Activated gamma-delta T cell treated with anti-CD3 and anti-CD28 coated beads, Interleukin-2, amount 50 U/mL, for 16 hours (primary cell): ENCODE measurements at regions not wholly inside any gene's neighbourhood (a gene's known extent, or its start where the extent isn't known, plus 50 kb on each side); places are given as distances from the start of the nearest gene placed in this dataset.
"Not testable (repeated sequence)": the region's sequence is repeated elsewhere in the genome, so short reads cannot be mapped to it uniquely, and the experiment has no call there.

Source experiments
- DNase-seq: peaks from one replicate; pipeline ENCODE4 v3.0.0-alpha.2; 2020; ENCODE audit warnings: low read depth

DNA sequence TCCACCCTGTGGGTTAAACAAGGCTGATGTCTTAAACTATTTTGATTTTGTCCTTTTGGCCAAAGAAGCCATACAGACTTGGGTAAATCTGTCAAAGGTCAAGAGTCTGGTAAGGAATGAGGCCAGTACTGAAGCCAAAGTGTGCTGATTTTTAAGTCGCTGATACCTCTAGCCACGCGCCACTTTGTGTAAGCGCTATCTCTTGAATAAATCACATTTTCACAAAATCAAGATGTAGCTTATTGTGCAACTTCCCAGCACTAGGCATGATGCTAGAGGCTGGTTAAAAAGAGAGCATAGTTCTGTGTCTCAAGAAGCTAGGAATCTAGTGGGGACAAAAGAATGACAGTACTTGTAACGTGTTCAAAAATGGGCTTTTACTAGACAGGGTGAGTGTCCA, 510.6 kb upstream of the RAB6C start:
- no peak for DNase-seq

DNA sequence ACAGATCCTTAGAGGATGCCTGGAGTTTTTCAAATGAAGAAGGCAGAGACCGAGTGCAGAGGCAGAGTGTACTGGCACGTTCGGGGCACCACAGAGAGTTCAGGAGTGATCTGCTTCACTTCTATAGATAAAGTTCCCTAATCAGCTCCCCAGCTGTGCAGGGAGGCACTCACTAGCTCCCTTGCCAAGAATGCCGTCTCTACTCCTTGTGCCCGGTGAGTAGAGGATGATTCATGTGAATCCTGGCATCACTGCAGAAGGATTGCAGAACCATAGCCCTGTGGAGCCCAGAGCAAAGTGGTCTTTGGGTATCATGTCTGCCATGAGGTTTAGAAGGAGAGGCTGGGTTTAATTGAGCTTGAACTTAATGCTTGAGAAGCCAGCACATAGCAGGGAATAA, 510.1 kb upstream of the RAB6C start:
- no peak for DNase-seq

DNA sequence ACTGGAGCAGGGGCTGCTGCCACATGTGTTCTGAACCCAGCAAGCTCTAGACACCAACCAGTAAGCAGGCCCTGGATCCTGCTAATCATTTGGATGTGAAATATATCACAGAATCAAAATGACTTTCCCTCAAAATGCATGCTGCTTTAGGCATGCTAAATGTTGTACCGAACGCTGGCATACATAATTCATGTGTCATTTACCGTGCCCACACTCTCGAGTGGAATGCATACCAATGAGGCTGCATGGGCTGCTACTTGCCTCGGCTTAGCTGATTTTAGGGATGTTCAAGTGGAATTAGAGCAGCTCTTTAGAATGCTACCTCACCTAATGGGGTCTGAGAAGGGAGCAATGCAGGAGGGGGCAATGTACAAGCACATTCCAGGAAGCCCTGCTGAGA, 509.6 kb upstream of the RAB6C start:
- DNase-seq, result no peak

DNA sequence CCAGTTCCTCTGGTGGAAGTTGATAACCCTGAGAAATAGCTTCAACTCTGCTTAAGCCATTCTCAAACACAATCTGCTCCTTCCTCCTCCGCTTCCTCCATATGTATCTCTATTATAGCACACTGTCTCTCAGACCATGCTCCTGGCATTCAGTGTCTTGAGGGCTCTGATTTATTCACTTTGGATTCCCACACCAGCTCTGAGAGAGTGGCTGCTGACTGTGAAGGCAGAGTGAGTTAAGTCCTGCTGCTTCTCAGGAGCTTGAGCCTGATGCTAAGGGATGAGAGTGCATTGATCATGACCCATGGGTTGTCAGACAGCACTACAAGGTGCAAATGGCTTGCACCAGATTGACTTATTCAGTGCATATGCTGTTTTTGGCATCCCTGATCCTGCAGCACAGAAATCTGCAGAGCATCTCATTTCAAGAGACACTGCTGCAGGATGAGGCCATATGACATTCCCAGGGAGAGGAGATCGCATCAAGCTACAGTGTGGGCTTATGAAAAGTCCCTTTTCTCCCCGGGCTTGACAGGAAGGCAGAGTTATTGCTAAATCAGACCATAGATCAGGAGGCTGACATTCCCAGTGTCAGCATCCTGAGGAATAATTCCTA, 500.5 kb upstream of the RAB6C start:
- DNase-seq, result no peak

DNA sequence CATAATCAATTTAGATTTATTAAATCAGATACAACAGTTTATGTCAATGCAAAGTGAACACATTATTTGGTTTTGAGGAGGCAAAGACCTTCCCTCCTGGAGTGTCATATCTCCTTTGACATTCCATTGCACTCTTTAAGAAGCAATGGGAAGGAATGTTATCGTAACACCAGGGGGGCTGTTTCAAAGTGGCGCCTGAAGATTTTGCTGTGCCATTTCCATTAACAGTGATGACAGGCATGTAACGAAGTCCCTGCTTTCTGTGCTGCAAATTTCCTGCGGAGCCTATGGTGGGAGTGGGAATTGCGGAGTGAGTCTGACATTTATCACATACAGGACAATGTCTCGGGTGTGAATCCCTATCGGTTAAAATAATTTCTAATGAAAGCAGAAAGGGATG, 499.6 kb upstream of the RAB6C start:
- DNase-seq, result no peak

DNA sequence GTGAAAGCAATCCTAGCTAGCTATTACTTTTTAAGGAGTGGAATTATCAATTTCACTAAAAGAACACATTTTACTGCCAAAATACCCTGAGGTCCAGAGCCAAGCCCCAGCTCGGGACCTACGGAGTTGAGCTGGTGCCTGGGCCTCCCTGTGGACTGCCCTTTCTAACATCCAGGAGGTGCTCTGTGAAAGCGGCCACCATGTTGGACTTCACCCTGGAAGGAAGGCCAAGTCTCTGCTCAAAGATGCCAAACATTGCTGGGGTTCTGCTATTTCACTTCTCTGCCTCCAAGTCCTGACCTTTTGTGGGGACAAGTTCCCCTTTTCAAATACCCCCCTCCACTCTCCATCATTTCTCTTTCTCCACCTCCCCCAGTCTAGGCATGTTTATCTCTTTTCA, 498.7 kb upstream of the RAB6C start:
- DNase-seq, result no peak

DNA sequence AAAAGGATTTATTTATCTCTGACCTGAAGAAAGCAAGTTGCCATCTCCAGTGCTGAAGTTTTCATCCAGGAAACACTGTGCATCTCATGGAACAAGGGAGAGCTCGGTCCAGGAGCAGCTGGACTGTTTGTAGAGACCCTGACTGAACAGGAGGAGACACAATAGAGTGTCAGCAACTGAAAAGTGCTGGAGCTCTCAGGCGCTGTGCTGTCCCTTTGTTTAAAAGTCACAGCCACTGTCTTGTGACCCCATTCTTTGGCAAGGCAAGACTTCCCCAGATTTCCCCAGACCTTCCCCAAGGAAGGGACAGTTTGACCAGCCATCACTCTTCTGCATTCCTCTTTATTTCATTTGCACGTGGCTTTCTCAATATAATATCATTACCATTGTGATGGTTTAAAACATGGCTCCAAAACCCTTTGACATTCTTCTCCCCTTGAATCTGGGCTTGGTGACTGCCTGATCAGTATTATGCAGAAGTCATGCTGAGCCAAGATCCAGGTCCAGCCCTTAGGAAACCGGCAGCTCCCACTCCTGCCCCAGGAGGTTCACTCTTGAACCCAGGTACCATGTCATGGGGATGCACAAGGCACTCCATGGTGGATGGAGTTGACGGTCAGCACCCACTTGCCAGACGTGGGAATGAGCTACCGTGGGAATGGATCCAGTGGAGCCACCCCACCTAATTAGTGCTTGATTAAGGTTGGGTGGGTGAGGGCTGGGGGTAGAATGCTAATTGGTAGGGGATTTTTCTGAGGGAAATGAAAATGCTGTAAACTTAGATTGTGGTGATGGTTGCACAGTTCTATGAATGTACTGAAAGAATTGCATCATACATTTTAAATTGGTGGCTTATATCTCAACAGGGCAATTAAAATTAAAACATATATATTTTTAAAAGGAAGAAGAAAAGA, 497.9 kb upstream of the RAB6C start:
- DNase-seq, result no peak

DNA sequence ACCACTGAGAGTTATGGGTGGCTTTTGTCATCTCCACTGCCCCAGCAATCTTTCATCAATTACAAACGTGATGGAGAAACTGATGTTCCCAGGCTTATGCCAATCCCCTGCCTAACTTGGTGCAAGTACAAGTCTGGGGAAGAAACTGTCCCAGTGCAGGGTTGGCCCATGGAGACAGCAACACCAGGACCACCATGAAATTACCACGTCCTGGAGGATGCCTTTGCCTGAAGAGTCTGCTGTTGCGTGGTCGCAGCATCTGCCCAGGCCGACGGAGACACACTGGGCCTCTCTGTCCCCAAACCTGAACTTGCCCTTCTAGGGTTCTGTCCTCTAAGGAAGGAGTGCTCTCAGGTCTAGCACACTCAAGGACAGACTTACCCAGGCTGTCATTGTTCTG, 496.8 kb upstream of the RAB6C start:
- no peak for DNase-seq

DNA sequence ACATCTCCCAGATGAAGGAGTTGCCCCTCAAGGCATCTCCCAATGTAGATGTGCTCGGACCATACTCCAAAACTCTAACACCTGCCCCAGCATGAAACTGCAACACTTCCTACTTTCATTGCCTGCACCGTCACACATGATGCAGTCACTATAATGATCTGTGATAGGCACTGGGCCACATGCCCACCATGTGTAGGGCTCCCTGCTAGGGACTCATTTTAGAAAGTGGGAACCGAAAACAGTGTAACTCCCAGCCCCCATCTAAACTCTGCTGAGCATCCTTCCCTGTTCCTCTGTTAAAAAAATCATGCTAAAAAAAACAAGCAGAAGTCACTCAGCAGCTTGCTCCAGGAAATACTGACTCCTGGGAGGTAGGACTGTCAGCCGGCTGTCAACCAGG, 496.1 kb upstream of the RAB6C start:
- DNase-seq, result no peak

DNA sequence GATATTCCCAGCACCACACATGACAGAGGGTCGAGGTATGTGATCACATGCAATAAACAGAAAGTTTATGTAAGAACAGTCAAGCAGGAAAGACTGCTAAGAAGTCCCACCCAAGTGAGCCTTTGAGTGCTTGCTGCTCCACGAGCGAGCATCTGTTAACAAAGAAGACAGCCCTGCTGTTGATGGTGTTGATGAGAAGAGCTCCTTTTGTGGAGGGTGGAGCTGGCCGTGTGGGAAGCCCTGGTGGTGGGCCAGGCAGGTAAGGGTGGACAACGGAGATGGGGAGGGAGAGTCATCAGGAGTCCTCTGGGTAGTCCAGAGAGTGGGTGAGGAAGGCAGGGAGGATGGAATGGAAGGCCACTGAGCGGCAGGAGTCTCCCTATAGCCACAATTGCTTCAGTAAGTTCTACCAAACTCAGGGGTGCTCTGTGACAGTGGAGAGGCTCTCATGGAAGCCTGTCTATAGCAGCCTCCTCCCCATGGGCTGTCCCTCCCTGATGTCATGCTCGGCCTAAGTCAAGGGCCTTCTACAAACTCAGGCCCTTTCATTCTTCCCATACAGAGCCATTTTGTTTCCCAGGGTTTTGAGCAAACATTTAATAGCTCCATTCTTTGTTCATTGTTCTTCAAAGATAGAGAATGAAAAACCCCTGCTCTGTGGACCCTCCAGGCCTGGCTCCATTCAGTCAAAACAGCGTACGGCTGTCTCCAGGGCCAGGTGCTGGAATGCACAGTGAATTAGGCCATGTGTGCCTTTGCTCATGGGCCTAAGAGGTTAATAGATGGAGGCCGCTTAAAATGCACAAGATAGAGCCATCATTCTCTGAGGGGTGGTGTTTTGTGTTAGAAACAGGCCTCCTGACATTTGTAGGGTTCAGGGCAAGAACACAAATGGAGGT, 494.2 kb upstream of the RAB6C start:
- DNase-seq, result no peak

DNA sequence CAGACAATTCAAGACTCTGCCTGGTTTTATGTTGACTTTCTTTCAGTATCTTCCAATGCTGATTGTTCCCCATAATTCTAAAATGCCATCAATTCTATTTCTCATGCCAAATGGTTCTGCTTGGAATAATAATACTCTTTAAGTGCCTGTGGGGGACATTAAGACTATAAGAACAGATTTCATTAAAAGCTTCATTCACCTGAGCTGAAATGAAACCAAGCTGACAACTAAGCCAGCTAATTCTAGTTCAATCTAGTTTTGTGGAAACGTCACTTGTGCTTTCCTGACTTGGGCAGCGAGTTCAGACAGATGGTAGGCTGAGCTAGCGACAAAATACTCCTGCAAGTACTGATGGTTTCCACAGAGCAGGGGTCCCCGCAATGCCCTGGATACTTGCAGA, 491.1 kb upstream of the RAB6C start:
- DNase-seq, result no peak

DNA sequence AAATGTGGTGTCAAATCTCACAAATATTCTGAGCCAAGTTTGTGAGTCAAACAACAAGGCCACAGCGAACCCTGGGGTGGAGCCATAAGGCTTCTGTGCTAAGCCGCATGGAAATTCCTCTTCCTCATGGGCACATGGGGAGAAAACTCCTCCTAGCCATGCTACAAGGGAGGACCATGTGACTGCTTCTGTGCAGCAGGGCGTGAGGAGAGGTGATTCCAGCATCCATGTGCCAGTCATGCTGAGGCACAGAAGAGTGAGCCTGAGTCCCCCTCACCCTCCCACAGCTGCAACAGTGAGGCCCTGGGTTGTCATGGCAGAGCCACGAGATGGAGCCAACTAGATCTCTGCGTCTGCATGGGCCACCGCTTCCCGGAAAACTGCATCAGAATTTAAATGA, 488.8 kb upstream of the RAB6C start:
- no peak for DNase-seq

DNA sequence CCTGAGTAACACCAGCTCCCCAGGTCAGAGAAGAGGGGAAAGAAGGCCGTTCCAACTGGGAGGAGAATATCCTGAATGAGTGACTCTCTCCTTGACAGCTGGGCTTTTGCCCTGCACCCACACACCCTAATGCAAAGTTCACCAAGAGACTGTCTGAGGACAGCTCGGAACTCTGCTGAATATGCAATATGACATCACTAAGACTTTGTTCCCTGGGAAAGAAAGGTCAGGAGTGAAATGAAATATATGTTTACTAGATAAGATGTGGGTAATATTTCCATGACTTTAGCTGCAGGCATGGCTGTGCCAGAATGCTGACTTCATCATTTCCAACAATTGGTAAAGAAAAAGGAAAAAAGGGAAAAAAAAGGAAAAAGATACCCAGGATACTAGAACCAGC, 488.2 kb upstream of the RAB6C start:
- DNase-seq, result no peak

DNA sequence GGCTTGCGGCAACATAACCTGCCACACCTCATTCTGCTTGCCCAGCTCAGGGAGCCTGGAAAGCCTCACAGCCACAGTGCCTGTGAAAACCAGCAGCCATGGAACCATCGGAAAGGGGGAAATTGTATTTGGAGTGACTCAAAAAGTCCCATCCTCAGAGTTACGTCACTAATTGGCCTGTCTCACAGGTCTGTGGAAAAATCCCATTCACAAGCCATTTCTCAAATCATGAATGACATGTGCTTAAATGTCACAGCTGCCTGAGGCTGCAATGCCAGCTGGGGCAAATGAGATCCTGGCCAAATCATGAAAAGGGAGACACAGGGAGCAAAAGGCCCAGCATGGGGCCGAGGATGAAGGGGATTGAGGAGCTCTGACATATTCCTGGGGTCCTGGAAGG, 486.9 kb upstream of the RAB6C start:
- no peak for DNase-seq

DNA sequence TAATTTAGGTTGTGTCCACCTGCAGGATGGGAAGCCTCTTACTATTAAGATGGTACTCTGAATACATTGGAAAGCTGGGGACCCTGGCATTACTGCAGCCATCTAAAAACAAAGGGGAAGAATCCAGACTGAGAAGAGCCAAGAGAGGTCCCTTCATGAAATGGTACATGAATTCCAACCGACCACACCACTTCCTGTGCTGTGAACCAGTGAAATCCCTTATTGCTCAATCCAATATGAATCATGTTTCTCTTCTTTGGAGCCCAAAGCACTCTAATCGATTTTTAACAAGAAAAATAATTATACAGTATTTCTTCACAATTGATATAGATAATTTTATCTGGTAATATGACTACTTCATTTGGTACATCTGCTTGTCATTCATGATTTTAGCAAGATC, 479.7 kb upstream of the RAB6C start:
- no peak for DNase-seq

DNA sequence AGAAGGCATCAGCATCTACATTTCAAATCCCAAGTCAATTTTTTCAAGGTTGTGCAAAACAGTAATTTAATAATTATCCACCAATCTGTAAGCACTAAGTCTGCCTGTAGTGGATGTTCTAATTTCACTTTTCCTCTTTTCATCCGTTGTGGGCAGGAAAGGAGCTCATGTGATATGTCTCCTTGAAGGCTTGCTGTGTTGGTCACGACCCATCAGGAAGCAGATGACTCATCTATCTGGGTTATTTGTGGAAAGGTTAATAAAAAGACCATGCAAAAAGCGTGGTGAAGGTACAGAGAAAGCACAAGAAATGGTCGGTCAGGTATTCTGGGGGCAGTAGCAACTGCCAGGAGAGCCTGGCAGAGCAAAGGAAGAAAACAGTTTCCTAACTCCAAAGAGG, 476.7 kb upstream of the RAB6C start:
- no peak for DNase-seq

DNA sequence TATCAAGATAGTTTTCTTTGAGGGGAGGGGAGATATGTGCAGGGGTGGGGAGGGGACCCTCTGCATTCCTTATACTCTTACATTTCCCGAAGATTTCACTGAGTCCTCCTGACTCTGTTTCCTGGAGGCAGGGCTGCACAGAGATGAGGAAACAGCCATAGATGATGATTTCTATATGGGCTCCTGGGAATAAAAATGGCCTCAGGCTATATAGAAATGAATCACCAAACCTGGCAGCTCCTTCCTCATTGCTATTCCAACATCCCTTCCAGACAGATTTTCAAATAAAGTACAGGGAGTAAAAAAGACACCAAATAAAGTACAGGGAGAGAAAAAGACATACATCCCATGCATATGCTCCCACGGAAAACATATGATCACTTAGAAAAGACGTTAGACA, 474.8 kb upstream of the RAB6C start:
- no peak for DNase-seq

DNA sequence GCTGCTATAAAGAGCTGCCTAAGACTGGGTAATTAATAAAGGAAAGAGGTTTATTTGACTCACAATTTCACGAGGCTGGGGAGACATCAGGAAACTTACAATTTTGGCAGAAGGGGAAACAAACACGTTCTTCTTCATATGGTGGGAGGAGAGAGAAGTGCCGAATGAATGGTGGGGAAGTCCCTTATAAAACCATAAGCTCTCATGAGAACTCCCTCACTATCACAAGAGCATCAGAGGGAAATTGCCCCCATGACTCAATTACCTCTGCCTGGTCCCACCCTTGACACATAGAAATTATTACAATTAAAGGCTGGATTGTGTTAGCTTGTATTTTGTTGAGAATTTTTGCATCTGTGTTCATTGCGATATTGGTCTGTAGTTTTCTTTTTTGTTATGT, 460.5 kb upstream of the RAB6C start:
- no peak for DNase-seq

DNA sequence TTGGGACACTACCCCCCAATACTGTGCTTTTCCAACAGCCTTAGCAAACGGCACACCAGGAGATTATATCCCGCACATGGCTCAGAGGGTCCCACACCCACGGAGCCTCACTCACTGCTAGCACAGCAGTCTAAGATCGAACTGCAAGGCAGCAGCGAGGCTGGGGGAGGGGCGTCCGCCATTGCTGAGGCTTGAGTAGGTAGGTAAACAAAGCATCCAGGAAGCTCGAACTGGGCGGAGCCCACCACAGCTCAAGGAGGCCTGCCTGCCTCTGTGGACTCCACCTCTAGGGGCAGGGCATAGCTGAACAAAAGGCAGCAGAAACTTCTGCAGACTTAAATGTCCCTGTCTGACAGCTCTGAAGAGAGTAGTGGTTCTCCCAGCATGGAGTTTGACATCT, 447.3 kb upstream of the RAB6C start:
- DNase-seq, result not testable (repeated sequence)

DNA sequence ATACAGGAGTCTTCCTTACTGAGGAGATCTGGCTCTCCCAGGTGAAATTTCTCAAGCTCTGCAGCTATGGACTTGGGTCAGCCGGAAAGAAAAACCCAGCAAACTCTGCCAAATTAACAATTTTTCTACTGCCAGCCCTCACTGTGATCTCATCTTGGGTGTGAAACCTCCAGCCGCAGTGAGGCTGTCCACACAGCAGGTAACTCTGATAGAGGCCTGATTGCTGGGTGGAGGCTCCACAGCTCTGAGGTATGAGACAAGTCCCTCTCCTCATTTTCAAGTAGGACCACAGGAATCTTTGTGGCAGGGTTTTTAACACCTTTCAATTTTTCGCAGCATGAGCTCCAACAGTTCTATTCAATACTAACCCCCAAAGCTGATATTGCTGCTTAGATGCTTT, 430.6 kb upstream of the RAB6C start:
- no peak for DNase-seq

DNA sequence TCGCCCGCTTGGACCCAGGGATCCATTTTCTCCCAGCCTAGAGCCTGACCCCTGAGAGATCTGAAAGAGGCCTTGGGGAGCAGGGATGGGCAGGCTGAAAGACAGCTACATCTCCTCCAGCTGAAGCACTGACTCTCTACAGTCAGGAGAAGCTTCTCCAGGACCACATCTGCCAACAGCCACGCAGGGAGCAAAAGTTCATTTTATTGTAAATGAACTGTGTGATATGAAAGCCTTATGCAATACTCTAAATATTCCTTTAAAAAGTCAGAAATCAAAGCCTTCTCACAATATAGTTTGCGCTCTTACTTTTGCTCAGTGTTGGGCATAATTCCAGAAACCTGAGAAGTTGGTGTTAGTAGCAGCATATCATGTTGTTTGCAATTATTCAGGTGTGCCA, 428.9 kb upstream of the RAB6C start:
- no peak for DNase-seq

DNA sequence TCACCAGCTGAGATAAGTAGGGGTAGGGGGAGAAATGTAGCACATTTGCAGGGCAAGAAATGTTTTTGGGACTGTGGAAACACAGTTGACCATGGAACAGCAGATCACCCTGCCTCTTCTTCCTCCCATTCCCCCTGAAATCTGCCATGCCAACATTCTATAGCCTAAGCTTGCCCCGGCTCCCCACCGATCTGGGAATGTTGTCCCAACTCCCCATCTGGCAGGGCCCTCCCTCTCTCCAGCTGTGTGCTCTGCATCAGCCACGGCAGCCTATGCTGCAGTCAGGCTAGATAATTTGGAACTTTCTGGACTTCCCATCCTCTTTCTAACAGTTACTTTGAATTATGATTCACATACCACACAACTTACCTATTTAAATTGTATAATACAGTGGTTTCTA, 425.1 kb upstream of the RAB6C start:
- no peak for DNase-seq

DNA sequence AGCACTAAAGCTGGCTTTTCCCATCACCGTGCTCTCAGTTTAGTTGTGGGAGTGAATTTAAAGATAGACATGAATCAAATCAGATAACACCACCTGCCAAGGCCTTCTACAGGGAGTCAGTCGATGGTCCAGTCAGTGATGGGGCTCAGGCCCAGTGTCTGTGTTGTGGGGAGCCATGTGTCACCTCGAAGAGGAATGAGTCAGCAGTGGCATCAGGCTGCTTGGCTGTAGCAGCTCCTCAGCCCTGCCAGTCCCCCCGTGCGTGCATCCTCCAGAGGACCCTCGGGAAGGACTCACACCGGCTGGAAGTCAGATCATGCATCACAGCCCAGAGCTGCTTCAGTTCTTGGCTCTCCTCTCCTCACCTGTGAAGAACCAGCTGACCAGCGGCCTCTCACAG, 420.4 kb upstream of the RAB6C start:
- no peak for DNase-seq
